B cell (primary cell): ENCODE measurements at regions not wholly inside any gene's neighbourhood (a gene's known extent, or its start where the extent isn't known, plus 50 kb on each side); places are given as distances from the start of the nearest gene placed in this dataset.

ENCODE experiments used
- ATAC-seq: fragments of 200-7000 bp; cut with Tn5 transposase; one replicate; pipeline ENCODE4 v1.10.0; 2021; ENCODE audit warnings: low read depth, mild to moderate bottlenecking, moderate number of reproducible peaks, moderate library complexity
- CTCF ChIA-PET: fragments of 350-600 bp; sonication (Branson Sonifier 250); formaldehyde crosslinking; loops from one replicate; lab custom pipeline; 2021; ENCODE audit warnings: antibody characterized with exemption, inconsistent platforms; lab: Charles Lee
- POLR2A ChIA-PET: fragments of 350-600 bp; sonication (Branson Sonifier 250); formaldehyde crosslinking; loops from one replicate; lab custom pipeline; 2021; ENCODE audit warnings: antibody characterized with exemption; lab: Charles Lee
- DNase-seq: peaks from one replicate; pipeline ENCODE4 v3.0.0; 2013
- H2AFZ ChIP-seq: 2 replicates; pipeline ENCODE4 v1.6.1; 2012; ENCODE audit warnings: mild to moderate bottlenecking, low read depth, low read length; ENCODE audit not compliant: insufficient read depth, poor library complexity, severe bottlenecking
- H3K27ac ChIP-seq, 2 donors: 1 replicate in 1 of 2; 2 replicates in 1 of 2; pipeline ENCODE4 v1.5.1; 2012 to 2013; ENCODE audit warnings: low read length in 2 of 2, mild to moderate bottlenecking in 2 of 2, moderate library complexity in 1 of 2
- H3K27me3 ChIP-seq, 4 experiments: fragments of 200-600 bp in 1 of 4; sonication (generic) in 1 of 4; replicated peaks in 1 of 4; 1 replicate in 2 of 4; 2 replicates in 2 of 4; pipeline versions ENCODE4 v1.6.1 to v1.7.0; 2013 to 2016; ENCODE audit warnings: low read length in 3 of 4, mild to moderate bottlenecking in 2 of 4, mixed read lengths in 1 of 4, moderate library complexity in 1 of 4; ENCODE audit not compliant: insufficient read depth in 4 of 4, control insufficient read depth in 3 of 4; ENCODE audit errors: control extremely low read depth in 1 of 4
- H3K36me3 ChIP-seq, 2 experiments: replicated peaks in 1 of 2; 1 replicate in 1 of 2; 2 replicates in 1 of 2; pipeline versions ENCODE4 v1.6.1 to v1.7.1; 2013; ENCODE audit warnings: low read length in 1 of 2; ENCODE audit not compliant: insufficient read depth in 2 of 2, control insufficient read depth in 1 of 2; ENCODE audit errors: control extremely low read depth in 1 of 2, extremely low read depth in 1 of 2
- H3K4me1 ChIP-seq, 2 donors: fragments of 200-600 bp in 1 of 2; sonication (generic) in 1 of 2; 1 replicate in 1 of 2; 2 replicates in 1 of 2; pipeline versions ENCODE4 v1.5.1 to v1.6.1; 2013 to 2017; ENCODE audit warnings: low read length in 2 of 2; ENCODE audit not compliant: control insufficient read depth in 2 of 2, insufficient read depth in 2 of 2
- H3K4me2 ChIP-seq: replicated peaks from 2 replicates; pipeline ENCODE3; 2012; ENCODE audit warnings: mild to moderate bottlenecking, low read depth, low read length; ENCODE audit not compliant: poor library complexity, severe bottlenecking
- H3K4me3 ChIP-seq, 5 experiments: fragments of 200-600 bp in 1 of 5; sonication (generic) in 1 of 5; 1 replicate in 3 of 5; 2 replicates in 2 of 5; pipeline versions ENCODE4 v1.5.1 to v1.7.0; 2011 to 2016; ENCODE audit warnings: low read length in 4 of 5, mild to moderate bottlenecking in 4 of 5, low read depth in 2 of 5, control low read depth in 1 of 5, moderate library complexity in 1 of 5; ENCODE audit not compliant: insufficient read depth in 1 of 5; ENCODE audit errors: control extremely low read depth in 1 of 5, extremely low read depth in 1 of 5
- H3K79me2 ChIP-seq: fragments of 200-600 bp; sonication (generic); one replicate; pipeline ENCODE4 v1.6.0; 2016; ENCODE audit warnings: low read length; ENCODE audit not compliant: control insufficient read depth, insufficient read depth
- H3K9ac ChIP-seq: fragments of 200-600 bp; sonication (generic); 2 replicates; pipeline ENCODE4 v1.6.1; 2017; ENCODE audit warnings: mild to moderate bottlenecking, low read length, moderate library complexity
- H3K9me3 ChIP-seq, 3 donors: one replicate each; pipeline versions ENCODE4 v1.6.1 to v1.7.1; 2013; ENCODE audit warnings: low read length in 2 of 3; ENCODE audit not compliant: control insufficient read depth in 2 of 3, insufficient read depth in 1 of 3; ENCODE audit errors: control extremely low read depth in 1 of 3
- H4K20me1 ChIP-seq: 2 replicates; pipeline ENCODE4 v1.6.0; 2012; ENCODE audit warnings: mild to moderate bottlenecking, low read length; ENCODE audit not compliant: insufficient read depth, control insufficient read depth, poor library complexity, severe bottlenecking
- H3K27ac Mint-ChIP-seq: one replicate; pipeline ENCODE4 v1.8.0; 2021; ENCODE audit warnings: mixed read lengths
- H3K27me3 Mint-ChIP-seq: one replicate; pipeline ENCODE4 v1.8.0; 2021; ENCODE audit warnings: mixed read lengths
- H3K4me1 Mint-ChIP-seq: one replicate; pipeline ENCODE4 v1.8.0; 2021; ENCODE audit warnings: mixed read lengths
- H3K4me3 Mint-ChIP-seq: one replicate; pipeline ENCODE4 v1.8.0; 2021; ENCODE audit warnings: mixed read lengths
- H3K9me3 Mint-ChIP-seq: one replicate; pipeline ENCODE4 v1.8.0; 2022; ENCODE audit warnings: mixed read lengths; ENCODE audit not compliant: insufficient read depth
- EZH2 ChIP-seq: IDR thresholded peaks from 2 replicates; pipeline ENCODE4 v1.6.1; 2012; ENCODE audit warnings: borderline replicate concordance, low read depth, mild to moderate bottlenecking, moderate library complexity, low read length; ENCODE audit not compliant: insufficient read depth, poor library complexity, severe bottlenecking
- WGBS: methylation state at CpG from one replicate; pipeline ENCODE4 v1.1.5; 2013; ENCODE audit warnings: missing lambda C conversion rate; ENCODE audit not compliant: insufficient coverage; 5-methylcytosine and 5-hydroxymethylcytosine counted together
- intact Hi-C: fragments of 100-400 bp; cut with micrococcal nuclease; formaldehyde crosslinking; loops from one replicate; pipeline ENCODE4 v1.10.0; 2022
- TF ChIP-seq, protein P1 (sequence below): fragments of 200-600 bp; IDR thresholded peaks from one replicate; pipeline ENCODE4 v1.8.0; 2022; ENCODE audit warnings: antibody characterized with exemption, mild to moderate bottlenecking

DNA sequence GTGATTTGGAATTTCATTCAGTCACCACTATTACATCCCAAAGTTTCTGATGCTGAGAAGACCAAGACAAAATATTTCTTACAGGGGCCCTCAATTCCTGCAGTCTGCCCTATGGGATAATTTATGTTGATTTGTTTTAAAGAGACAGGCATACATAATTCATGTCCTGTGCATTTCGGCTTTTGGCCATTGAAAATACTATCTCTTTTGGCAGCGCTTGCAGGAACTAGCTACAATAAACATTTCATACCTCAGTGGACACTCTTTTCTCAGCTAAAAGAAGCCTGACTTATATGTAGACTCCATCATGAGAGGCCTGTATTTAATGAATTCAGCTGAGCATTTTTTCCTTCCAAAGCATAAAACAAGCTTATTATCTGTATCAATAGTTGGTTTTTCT, 451.9 kb upstream of the C9orf72 start:
- Mint-ChIP-seq H3K4me1 (no peaks in the 10 kb centered on the region), H3K27me3 (no peaks in the 10 kb centered on the region), H3K27ac (no peak overlapping the region), H3K9me3 (no peaks in the 10 kb centered on the region), H3K4me3 (no peak overlapping the region)
- Histone ChIP-seq H3K4me1 (no peaks in the 10 kb centered on the region), H2AFZ (no peak overlapping the region), H3K79me2 (no peaks in the 10 kb centered on the region), H3K9ac (no peak overlapping the region), H3K4me2 (no peak overlapping the region), H3K27me3 (no peaks in the 10 kb centered on the region), H3K27ac (no peak overlapping the region), H3K36me3 (no peaks in the 10 kb centered on the region), H3K4me3 (no peak overlapping the region), H3K9me3 (no peaks in the 10 kb centered on the region), H4K20me1 (no peaks in the 10 kb centered on the region)
- DNase-seq = no peak
- WGBS = no CpG with 5 or more reads among the region's 2 CpGs
- ChIA-PET CTCF (no interaction called here), POLR2A (no interaction called here)
- no peak for ATAC-seq
- TF ChIP-seq EZH2 = no peak
- TF ChIP-seq, protein P1, sequence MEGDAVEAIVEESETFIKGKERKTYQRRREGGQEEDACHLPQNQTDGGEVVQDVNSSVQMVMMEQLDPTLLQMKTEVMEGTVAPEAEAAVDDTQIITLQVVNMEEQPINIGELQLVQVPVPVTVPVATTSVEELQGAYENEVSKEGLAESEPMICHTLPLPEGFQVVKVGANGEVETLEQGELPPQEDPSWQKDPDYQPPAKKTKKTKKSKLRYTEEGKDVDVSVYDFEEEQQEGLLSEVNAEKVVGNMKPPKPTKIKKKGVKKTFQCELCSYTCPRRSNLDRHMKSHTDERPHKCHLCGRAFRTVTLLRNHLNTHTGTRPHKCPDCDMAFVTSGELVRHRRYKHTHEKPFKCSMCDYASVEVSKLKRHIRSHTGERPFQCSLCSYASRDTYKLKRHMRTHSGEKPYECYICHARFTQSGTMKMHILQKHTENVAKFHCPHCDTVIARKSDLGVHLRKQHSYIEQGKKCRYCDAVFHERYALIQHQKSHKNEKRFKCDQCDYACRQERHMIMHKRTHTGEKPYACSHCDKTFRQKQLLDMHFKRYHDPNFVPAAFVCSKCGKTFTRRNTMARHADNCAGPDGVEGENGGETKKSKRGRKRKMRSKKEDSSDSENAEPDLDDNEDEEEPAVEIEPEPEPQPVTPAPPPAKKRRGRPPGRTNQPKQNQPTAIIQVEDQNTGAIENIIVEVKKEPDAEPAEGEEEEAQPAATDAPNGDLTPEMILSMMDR = no peak
- intact Hi-C loops = no loop called here

DNA sequence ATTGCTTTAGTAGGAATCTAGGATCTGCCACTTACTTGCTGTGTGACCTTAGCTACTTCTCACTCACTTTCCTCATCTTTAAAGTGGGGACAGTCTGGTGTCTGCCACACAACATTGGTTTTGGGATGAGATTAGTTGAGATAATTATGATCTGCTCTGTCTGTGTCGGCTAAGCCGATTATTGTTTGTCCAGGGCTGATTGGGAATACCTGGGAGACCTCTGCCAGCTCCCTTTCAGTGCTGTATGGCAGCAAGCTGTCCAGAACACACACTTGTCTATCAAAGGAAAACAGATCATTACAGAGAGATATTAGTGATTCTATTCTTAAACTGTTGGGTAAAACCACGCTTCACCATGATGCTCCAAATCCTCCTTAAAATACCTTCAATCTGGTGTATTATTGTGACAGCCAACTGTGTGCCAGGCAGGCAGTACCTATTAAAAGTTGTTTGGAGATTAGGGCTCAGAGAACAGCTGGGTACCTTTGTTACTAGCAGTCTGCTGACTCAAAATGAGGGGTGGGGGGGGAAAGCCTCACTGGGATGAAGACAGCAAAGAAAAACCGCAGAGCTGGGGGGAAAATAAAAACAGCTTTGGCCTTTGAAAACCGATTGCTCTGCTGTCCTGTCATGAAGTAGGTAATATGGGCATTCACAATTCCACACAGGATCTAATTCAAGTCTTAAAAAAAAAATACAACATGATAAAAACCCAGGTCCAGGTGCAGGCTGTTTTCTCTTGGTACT, 458.4 kb upstream of the C9orf72 start:
- ChIA-PET CTCF (interaction anchor here (0.9 kb wide), 1 partner anchor 138 kb away, joined by 3 read pairs; no protein-coding TSS in a partner anchor), POLR2A (no interaction called here)
- Histone ChIP-seq H3K4me3 (no peak overlapping the region), H3K79me2 (no peaks in the 10 kb centered on the region), H3K9me3 (no peaks in the 10 kb centered on the region), H2AFZ (no peak overlapping the region), H3K27me3 (no peaks in the 10 kb centered on the region), H3K36me3 (no peaks in the 10 kb centered on the region), H3K9ac (no peak overlapping the region), H3K4me1 (no peaks in the 10 kb centered on the region), H3K27ac (no peak overlapping the region), H4K20me1 (no peaks in the 10 kb centered on the region), H3K4me2 (no peak overlapping the region)
- H3K9me3 Mint-ChIP-seq = no peaks in the 10 kb centered on the region
- DNase-seq (no peak), ATAC-seq (no peak)
- H3K4me1 Mint-ChIP-seq = no peaks in the 10 kb centered on the region
- H3K27me3 Mint-ChIP-seq = no peaks in the 10 kb centered on the region
- 100% methylated on average over 2 of the region's 5 CpGs for WGBS
- TF ChIP-seq EZH2 = no peak
- TF ChIP-seq, protein P1 = no peak
- H3K4me3 Mint-ChIP-seq = no peak overlapping the region
- intact Hi-C loops = no loop called here
- no peak overlapping the region for H3K27ac Mint-ChIP-seq
